A549 (cell line): ENCODE measurements at regions not wholly inside any gene's neighbourhood (a gene's known extent, or its start where the extent isn't known, plus 50 kb on each side); places are given as distances from the start of the nearest gene placed in this dataset.
A peak's percentile ranks its signal among the peaks of the same experiment; 100 is the strongest.

Experiments used
- ATAC-seq, 2 experiments: fragments of 200-7000 bp in 1 of 2; fragments of >200 bp in 1 of 2; cut with Nextera tagmentation in 1 of 2; cut with Tn5 transposase in 1 of 2; 3 replicates each; pipeline versions ENCODE4 v1.8.0 to v1.9.1; 2018 to 2020; ENCODE audit warnings: mild to moderate bottlenecking in 1 of 2, moderate library complexity in 1 of 2
- CTCF ChIA-PET: fragments of 300-600 bp; sonication (Branson Sonifier 250); formaldehyde crosslinking; extraction: SDS; loops from one replicate; lab custom pipeline; 2021; ENCODE audit warnings: antibody characterized with exemption, inconsistent platforms; lab: Yijun Ruan, JAX
- POLR2A ChIA-PET: fragments of 350-600 bp; formaldehyde crosslinking; extraction: SDS; loops from one replicate; lab custom pipeline; 2021; ENCODE audit warnings: antibody characterized with exemption, inconsistent platforms; lab: Yijun Ruan, JAX
- DNase-seq, 2 experiments: peaks; one replicate each; pipeline versions ENCODE4 v3.0.0 to v3.0.0-alpha.2; 2011 to 2016; ENCODE audit warnings: low read depth in 1 of 2, low spot score in 1 of 2
- FAIRE-seq: peaks from 2 replicates; lab custom pipeline; 2011; peaks lifted over from hg19 to GRCh38; lab: Jason Lieb, UNC
- H3K27ac ChIP-seq, 2 experiments: fragments of >200 bp; sonication (Bioruptor Twin); formaldehyde crosslinking; 3 replicates each; pipeline ENCODE4 v1.5.1; 2016 to 2017
- H3K4me1 ChIP-seq: fragments of >200 bp; sonication (Bioruptor Twin); formaldehyde crosslinking; 3 replicates; pipeline ENCODE4 v1.6.1; 2016
- H3K4me2 ChIP-seq: fragments of >200 bp; sonication (Bioruptor Twin); formaldehyde crosslinking; 3 replicates; pipeline ENCODE4 v1.6.1; 2016
- H3K4me3 ChIP-seq: fragments of >200 bp; sonication (Bioruptor Twin); formaldehyde crosslinking; 3 replicates; pipeline ENCODE4 v1.5.1; 2016
- H3K9me3 ChIP-seq: fragments of >200 bp; sonication (Bioruptor Twin); formaldehyde crosslinking; 3 replicates; pipeline ENCODE4 v1.6.1; 2016
- BHLHE40 ChIP-seq: IDR thresholded peaks from 2 replicates; pipeline ENCODE4 v1.6.1; 2012; ENCODE audit warnings: low read depth, low read length, inconsistent platforms
- CBX8 ChIP-seq: fragments of 200-600 bp; sonication (generic); IDR thresholded peaks from 2 replicates; pipeline ENCODE4 v1.6.1; 2016
- CHD4 ChIP-seq: fragments of 200-600 bp; sonication (generic); IDR thresholded peaks from 2 replicates; pipeline ENCODE4 v1.6.1; 2016; ENCODE audit warnings: antibody characterized with exemption, mild to moderate bottlenecking, borderline replicate concordance
- ESRRA ChIP-seq: fragments of 150-350 bp; IDR thresholded peaks from 2 replicates; pipeline ENCODE4 v1.6.1; 2014; ENCODE audit warnings: mild to moderate bottlenecking, low read length, borderline replicate concordance
- HDAC2 ChIP-seq: fragments of 200-600 bp; sonication (generic); IDR thresholded peaks from 2 replicates; pipeline ENCODE4 v1.6.1; 2016
- HOXB5 ChIP-seq: fragments of 250-450 bp; sonication (Bioruptor Pico); IDR thresholded peaks from 2 replicates; pipeline ENCODE4 v1.5.0; 2020; ENCODE audit warnings: mild to moderate bottlenecking, moderate library complexity
- JUN ChIP-seq, 2 experiments: fragments of >200 bp; sonication (Bioruptor Twin); formaldehyde crosslinking; IDR thresholded peaks; 2 replicates in 1 of 2; 3 replicates in 1 of 2; pipeline ENCODE4 v1.6.1; 2016 to 2017
- JUNB ChIP-seq: fragments of >200 bp; sonication (Bioruptor Twin); formaldehyde crosslinking; IDR thresholded peaks from 2 replicates; pipeline ENCODE4 v1.6.1; 2016
- KDM5A ChIP-seq: fragments of 200-600 bp; sonication (generic); IDR thresholded peaks from 2 replicates; pipeline ENCODE4 v1.6.1; 2016; ENCODE audit warnings: antibody characterized with exemption, mild to moderate bottlenecking
- RNF2 ChIP-seq: fragments of 200-600 bp; sonication (generic); IDR thresholded peaks from 2 replicates; pipeline ENCODE4 v1.6.1; 2016; ENCODE audit warnings: low read depth, mild to moderate bottlenecking, antibody characterized with exemption, moderate library complexity, borderline replicate concordance
- SREBF2 ChIP-seq: fragments of 450-650 bp; IDR thresholded peaks from 2 replicates; pipeline ENCODE4 v1.6.1; 2014; ENCODE audit warnings: mild to moderate bottlenecking, moderate library complexity
- TFCP2L1 ChIP-seq: fragments of 250-450 bp; sonication (Bioruptor Pico); IDR thresholded peaks from 2 replicates; pipeline ENCODE4 v1.5.0; 2021; ENCODE audit warnings: mild to moderate bottlenecking
- ZFP36 ChIP-seq: fragments of 450-650 bp; IDR thresholded peaks from 2 replicates; pipeline ENCODE4 v1.6.1; 2014; ENCODE audit warnings: borderline replicate concordance; ENCODE audit not compliant: partially characterized antibody
- ZNF302 ChIP-seq: fragments of 250-450 bp; sonication (Bioruptor Pico); IDR thresholded peaks from 2 replicates; pipeline ENCODE4 v1.9.0; 2021; ENCODE audit warnings: inconsistent platforms, mild to moderate bottlenecking, moderate library complexity
- ZSCAN20 ChIP-seq: fragments of 250-450 bp; sonication (Bioruptor Pico); IDR thresholded peaks from 2 replicates; pipeline ENCODE4 v1.8.0; 2022; ENCODE audit warnings: mild to moderate bottlenecking, moderate library complexity
- WGBS: methylation state at CpG from one replicate; pipeline ENCODE4 v1.1.6; 2017; ENCODE audit errors: missing lambda C conversion rate; 5-methylcytosine and 5-hydroxymethylcytosine counted together
- TF ChIP-seq, protein P1 (sequence below): fragments of 150-350 bp; IDR thresholded peaks from 2 replicates; pipeline ENCODE4 v1.6.1; 2014; ENCODE audit warnings: low read depth, mild to moderate bottlenecking, low read length
- TF ChIP-seq, protein P2 (sequence below): fragments of >200 bp; sonication (Bioruptor Twin); formaldehyde crosslinking; IDR thresholded peaks from 3 replicates; pipeline ENCODE4 v1.5.1; 2016
- TF ChIP-seq, protein P3 (sequence below): fragments of 450-650 bp; IDR thresholded peaks from 2 replicates; pipeline ENCODE4 v1.6.1; 2014; ENCODE audit warnings: antibody characterized with exemption
- TF ChIP-seq, protein P4 (sequence below): IDR thresholded peaks from 2 replicates; pipeline ENCODE4 v1.6.1; 2012
- TF ChIP-seq, protein P5 (sequence below): fragments of 200-600 bp; sonication (generic); IDR thresholded peaks from 2 replicates; pipeline ENCODE4 v1.6.1; 2016; ENCODE audit warnings: antibody characterized with exemption, mild to moderate bottlenecking, moderate library complexity
- TF ChIP-seq, protein P6 (sequence below): IDR thresholded peaks from 2 replicates; pipeline ENCODE4 v1.6.1; 2012

DNA sequence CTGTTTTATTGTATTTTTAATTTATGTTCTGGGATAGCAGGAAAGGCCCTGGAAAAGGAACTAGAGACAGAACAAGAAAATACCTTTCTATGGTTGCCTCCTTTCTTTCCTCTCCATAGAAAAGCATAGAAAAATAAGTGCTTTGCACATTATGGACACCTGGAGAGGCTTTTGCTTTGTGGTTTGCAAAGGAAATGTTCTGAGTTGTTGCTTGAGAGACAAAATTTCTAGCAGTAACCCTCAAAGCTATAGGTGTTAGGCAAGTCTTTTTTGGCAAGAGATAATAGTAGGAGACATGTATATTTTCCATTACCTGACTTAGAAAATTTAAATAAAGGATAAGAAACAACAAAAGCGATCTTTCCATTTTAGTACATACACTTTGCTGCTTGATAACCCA is 378.6 kb upstream of the PRKCQ start:
- no peak for ATAC-seq
- POLR2A ChIA-PET = no interaction called here
- TF ChIP-seq HOXB5 (CRISPR knock-in tag) (no peak), ZSCAN20 (no peak), SREBF2 (no peak), ZNF302 (CRISPR knock-in tag) (no peak)
- TF ChIP-seq, protein P1, sequence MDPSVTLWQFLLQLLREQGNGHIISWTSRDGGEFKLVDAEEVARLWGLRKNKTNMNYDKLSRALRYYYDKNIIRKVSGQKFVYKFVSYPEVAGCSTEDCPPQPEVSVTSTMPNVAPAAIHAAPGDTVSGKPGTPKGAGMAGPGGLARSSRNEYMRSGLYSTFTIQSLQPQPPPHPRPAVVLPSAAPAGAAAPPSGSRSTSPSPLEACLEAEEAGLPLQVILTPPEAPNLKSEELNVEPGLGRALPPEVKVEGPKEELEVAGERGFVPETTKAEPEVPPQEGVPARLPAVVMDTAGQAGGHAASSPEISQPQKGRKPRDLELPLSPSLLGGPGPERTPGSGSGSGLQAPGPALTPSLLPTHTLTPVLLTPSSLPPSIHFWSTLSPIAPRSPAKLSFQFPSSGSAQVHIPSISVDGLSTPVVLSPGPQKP = no peak

DNA sequence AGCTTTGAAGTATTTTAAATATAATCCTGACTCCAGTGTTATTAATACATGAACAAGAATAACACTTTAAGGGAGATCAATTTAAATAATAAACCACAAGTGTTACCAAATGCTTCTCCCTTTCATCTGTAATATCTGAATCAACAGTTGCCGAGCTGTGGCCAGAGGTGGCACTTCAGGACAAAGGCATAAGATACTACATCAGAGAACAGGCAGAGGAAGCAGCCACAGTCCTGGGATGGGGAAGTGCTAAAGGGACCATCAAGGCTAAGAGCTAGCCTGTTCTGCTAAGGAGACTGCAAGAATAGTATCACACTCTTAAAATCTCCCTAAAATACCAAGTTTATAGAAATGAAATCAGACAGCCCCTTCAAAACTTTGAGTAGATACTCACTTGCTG is 378.2 kb upstream of the PRKCQ start:
- 0 out of 6 replicates have a peak, but pooled peaks of 1 of the 2 experiments have one; percentile 35 for ATAC-seq
- CTCF ChIA-PET = interaction anchor here (1.1 kb wide), 1 partner anchor 567 kb away, joined by 3 read pairs; no protein-coding TSS in a partner anchor
- no peak for FAIRE-seq

More for the DNA sequence above, 378.6 kb upstream of the PRKCQ start:
- DNase-seq = no peak
- Histone ChIP-seq H3K4me1 (no peaks in the 10 kb centered on the region), H3K4me3 (no peak overlapping the region), H3K4me2 (no peak overlapping the region), H3K9me3 (no peaks in the 10 kb centered on the region), H3K27ac (no peak overlapping the region)
- FAIRE-seq = no peak
- CTCF ChIA-PET = no interaction called here
- 59% methylated on average over 1 of the region's 1 CpG for WGBS

DNA sequence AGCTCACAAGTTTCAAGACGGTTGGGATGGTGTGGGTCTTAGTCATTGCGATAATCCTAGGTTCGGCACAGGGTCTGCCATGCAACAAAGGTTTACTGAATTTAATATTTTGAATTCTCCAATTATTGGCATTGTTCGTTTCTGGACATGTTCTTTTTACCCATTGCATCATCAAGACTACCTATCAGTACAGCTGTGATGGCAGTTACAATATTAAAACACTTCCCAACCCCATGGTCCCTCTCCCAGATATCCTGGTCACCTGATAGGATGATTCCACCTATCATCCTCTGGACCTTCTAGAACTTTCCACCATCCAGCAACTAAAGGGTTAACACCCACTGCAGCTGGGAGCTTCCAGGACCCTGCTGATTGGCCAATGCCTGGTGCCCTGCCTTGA is 377.8 kb upstream of the PRKCQ start:
- Histone ChIP-seq H3K4me1 (no peaks in the 10 kb centered on the region), H3K4me3 (no peak overlapping the region), H3K4me2 (no peak overlapping the region), H3K27ac (no peak overlapping the region), H3K9me3 (no peaks in the 10 kb centered on the region)
- ATAC-seq = no peak
- CTCF ChIA-PET = interaction anchor here (1.0 to 1.1 kb wide), 2 partner anchors 37 to 567 kb away, joined by 3 read pairs; no protein-coding TSS in a partner anchor
- no peak for DNase-seq
- no peak for FAIRE-seq
- WGBS = 60% methylated on average over 4 of the region's 4 CpGs
- TF ChIP-seq CHD4 = no peak
- TF ChIP-seq, protein P2, sequence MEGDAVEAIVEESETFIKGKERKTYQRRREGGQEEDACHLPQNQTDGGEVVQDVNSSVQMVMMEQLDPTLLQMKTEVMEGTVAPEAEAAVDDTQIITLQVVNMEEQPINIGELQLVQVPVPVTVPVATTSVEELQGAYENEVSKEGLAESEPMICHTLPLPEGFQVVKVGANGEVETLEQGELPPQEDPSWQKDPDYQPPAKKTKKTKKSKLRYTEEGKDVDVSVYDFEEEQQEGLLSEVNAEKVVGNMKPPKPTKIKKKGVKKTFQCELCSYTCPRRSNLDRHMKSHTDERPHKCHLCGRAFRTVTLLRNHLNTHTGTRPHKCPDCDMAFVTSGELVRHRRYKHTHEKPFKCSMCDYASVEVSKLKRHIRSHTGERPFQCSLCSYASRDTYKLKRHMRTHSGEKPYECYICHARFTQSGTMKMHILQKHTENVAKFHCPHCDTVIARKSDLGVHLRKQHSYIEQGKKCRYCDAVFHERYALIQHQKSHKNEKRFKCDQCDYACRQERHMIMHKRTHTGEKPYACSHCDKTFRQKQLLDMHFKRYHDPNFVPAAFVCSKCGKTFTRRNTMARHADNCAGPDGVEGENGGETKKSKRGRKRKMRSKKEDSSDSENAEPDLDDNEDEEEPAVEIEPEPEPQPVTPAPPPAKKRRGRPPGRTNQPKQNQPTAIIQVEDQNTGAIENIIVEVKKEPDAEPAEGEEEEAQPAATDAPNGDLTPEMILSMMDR = no peak
- TF ChIP-seq CBX8 = no peak
- TF ChIP-seq, protein P3, sequence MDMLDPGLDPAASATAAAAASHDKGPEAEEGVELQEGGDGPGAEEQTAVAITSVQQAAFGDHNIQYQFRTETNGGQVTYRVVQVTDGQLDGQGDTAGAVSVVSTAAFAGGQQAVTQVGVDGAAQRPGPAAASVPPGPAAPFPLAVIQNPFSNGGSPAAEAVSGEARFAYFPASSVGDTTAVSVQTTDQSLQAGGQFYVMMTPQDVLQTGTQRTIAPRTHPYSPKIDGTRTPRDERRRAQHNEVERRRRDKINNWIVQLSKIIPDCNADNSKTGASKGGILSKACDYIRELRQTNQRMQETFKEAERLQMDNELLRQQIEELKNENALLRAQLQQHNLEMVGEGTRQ = no peak
- TF ChIP-seq TFCP2L1 (CRISPR knock-in tag) = no peak
- TF ChIP-seq, protein P4, sequence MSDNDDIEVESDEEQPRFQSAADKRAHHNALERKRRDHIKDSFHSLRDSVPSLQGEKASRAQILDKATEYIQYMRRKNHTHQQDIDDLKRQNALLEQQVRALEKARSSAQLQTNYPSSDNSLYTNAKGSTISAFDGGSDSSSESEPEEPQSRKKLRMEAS = no peak
- TF ChIP-seq ZFP36 = no peak
- TF ChIP-seq HDAC2 = no peak
- TF ChIP-seq BHLHE40 = no peak
- no peak for TF ChIP-seq JUN (IDR thresholded peaks at IDR 0.05)
- TF ChIP-seq KDM5A = no peak
- no peak for TF ChIP-seq JUNB
- TF ChIP-seq, protein P5, sequence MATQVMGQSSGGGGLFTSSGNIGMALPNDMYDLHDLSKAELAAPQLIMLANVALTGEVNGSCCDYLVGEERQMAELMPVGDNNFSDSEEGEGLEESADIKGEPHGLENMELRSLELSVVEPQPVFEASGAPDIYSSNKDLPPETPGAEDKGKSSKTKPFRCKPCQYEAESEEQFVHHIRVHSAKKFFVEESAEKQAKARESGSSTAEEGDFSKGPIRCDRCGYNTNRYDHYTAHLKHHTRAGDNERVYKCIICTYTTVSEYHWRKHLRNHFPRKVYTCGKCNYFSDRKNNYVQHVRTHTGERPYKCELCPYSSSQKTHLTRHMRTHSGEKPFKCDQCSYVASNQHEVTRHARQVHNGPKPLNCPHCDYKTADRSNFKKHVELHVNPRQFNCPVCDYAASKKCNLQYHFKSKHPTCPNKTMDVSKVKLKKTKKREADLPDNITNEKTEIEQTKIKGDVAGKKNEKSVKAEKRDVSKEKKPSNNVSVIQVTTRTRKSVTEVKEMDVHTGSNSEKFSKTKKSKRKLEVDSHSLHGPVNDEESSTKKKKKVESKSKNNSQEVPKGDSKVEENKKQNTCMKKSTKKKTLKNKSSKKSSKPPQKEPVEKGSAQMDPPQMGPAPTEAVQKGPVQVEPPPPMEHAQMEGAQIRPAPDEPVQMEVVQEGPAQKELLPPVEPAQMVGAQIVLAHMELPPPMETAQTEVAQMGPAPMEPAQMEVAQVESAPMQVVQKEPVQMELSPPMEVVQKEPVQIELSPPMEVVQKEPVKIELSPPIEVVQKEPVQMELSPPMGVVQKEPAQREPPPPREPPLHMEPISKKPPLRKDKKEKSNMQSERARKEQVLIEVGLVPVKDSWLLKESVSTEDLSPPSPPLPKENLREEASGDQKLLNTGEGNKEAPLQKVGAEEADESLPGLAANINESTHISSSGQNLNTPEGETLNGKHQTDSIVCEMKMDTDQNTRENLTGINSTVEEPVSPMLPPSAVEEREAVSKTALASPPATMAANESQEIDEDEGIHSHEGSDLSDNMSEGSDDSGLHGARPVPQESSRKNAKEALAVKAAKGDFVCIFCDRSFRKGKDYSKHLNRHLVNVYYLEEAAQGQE = no peak
- TF ChIP-seq, protein P6, sequence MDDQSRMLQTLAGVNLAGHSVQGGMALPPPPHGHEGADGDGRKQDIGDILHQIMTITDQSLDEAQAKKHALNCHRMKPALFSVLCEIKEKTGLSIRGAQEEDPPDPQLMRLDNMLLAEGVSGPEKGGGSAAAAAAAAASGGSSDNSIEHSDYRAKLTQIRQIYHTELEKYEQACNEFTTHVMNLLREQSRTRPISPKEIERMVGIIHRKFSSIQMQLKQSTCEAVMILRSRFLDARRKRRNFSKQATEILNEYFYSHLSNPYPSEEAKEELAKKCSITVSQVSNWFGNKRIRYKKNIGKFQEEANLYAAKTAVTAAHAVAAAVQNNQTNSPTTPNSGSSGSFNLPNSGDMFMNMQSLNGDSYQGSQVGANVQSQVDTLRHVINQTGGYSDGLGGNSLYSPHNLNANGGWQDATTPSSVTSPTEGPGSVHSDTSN = no peak
- POLR2A ChIA-PET = no interaction called here

More for the DNA sequence above, 378.2 kb upstream of the PRKCQ start:
- H3K27ac ChIP-seq = no peak overlapping the region
- POLR2A ChIA-PET = no interaction called here
- 6% methylated on average over 1 of the region's 1 CpG for WGBS
- H3K4me3 ChIP-seq = no peak overlapping the region
- DNase-seq = no peak
- TF ChIP-seq ESRRA = no peak
- TF ChIP-seq RNF2 = no peak
- TF ChIP-seq, protein P3 = no peak
- no peak overlapping the region for H3K4me2 ChIP-seq
- H3K4me1 ChIP-seq = no peaks in the 10 kb centered on the region
- H3K9me3 ChIP-seq = no peaks in the 10 kb centered on the region
